ENCODE measurements at regions not wholly inside any gene's neighbourhood (a gene's known extent, or its start where the extent isn't known, plus 50 kb on each side); places are given as distances from the start of the nearest gene placed in this dataset.

GRCh38 chr9:10753474-10753873 is 140.7 kb upstream of the PTPRD start:
- no peak overlapping the region for H2AFZ ChIP-seq (ENCODE audit: insufficient read depth, low read depth, low read length, poor library complexity, severe bottlenecking)
- no peak overlapping the region for H3K27ac ChIP-seq (ENCODE audit: low read length in 2 of 2)
- no peak for TF ChIP-seq CTCF (IDR thresholded peaks at IDR 0.05)
- TF ChIP-seq EZH2 (IDR thresholded peaks at IDR 0.05; ENCODE audit: borderline replicate concordance, insufficient read depth, low read depth, low read length, poor library complexity, severe bottlenecking): no peak
- H3K4me1 ChIP-seq (ENCODE audit: control insufficient read depth in 2 of 2, insufficient read depth in 2 of 2, low read length in 2 of 2): no peaks in the 10 kb centered on the region
- no CpG with 5 or more reads among the region's 2 CpGs for WGBS (ENCODE audit: insufficient coverage)
- H3K9me3 ChIP-seq (ENCODE audit: control extremely low read depth in 1 of 3, control insufficient read depth in 2 of 3, insufficient read depth in 1 of 3, low read length in 2 of 3): no peaks in the 10 kb centered on the region
- CTCF ChIA-PET: no interaction called here
- Mint-ChIP-seq H3K4me1 (no peaks in the 10 kb centered on the region), H3K4me3 (no peak overlapping the region), H3K27me3 (no peaks in the 10 kb centered on the region), H3K27ac (no peak overlapping the region), H3K9me3 (ENCODE audit: insufficient read depth) (peaks cover 6% of the 10 kb centered on the region)
- H3K4me2 ChIP-seq (replicated peaks; ENCODE audit: low read depth, low read length, poor library complexity, severe bottlenecking): no peak overlapping the region
- intact Hi-C loops (cut with micrococcal nuclease): no loop called here
- H4K20me1 ChIP-seq (ENCODE audit: control insufficient read depth, insufficient read depth, low read length, poor library complexity, severe bottlenecking): no peaks in the 10 kb centered on the region
- H3K4me3 ChIP-seq (ENCODE audit: control extremely low read depth in 1 of 5, extremely low read depth in 1 of 5, insufficient read depth in 1 of 5, low read depth in 2 of 5, low read length in 4 of 5): no peak overlapping the region
- H3K79me2 ChIP-seq (ENCODE audit: control insufficient read depth, insufficient read depth, low read length): no peaks in the 10 kb centered on the region
- ATAC-seq (ENCODE audit: low read depth): no peak
- no peak for DNase-seq
- POLR2A ChIA-PET: no interaction called here
- H3K36me3 ChIP-seq (replicated peaks in 1 of 2; ENCODE audit: control extremely low read depth in 1 of 2, control insufficient read depth in 1 of 2, extremely low read depth in 1 of 2, insufficient read depth in 2 of 2, low read length in 1 of 2): no peaks in the 10 kb centered on the region
- H3K9ac ChIP-seq (ENCODE audit: low read length): no peak overlapping the region
- no peaks in the 10 kb centered on the region for H3K27me3 ChIP-seq (replicated peaks in 1 of 4; ENCODE audit: control extremely low read depth in 1 of 4, control insufficient read depth in 3 of 4, insufficient read depth in 4 of 4, low read length in 3 of 4)

- WGBS (ENCODE audit: insufficient coverage): no CpG with 5 or more reads among the region's 3 CpGs
- DNase-seq: no peak
- intact Hi-C loops (cut with micrococcal nuclease): no loop called here
Observed at GRCh38 chr9:10764481-10764880, 151.7 kb upstream of the PTPRD start.

More at GRCh38 chr9:10764481-10764880, 151.7 kb upstream of the PTPRD start:
- H3K4me3 Mint-ChIP-seq: no peak overlapping the region
- H3K4me1 Mint-ChIP-seq: no peaks in the 10 kb centered on the region
- no peak overlapping the region for H3K27ac Mint-ChIP-seq
- Histone ChIP-seq H3K4me1 (ENCODE audit: control insufficient read depth in 2 of 2, insufficient read depth in 2 of 2, low read length in 2 of 2) (no peaks in the 10 kb centered on the region), H2AFZ (ENCODE audit: insufficient read depth, low read depth, low read length, poor library complexity, severe bottlenecking) (no peak overlapping the region), H4K20me1 (ENCODE audit: control insufficient read depth, insufficient read depth, low read length, poor library complexity, severe bottlenecking) (no peaks in the 10 kb centered on the region), H3K9me3 (ENCODE audit: control extremely low read depth in 1 of 3, control insufficient read depth in 2 of 3, insufficient read depth in 1 of 3, low read length in 2 of 3) (peaks cover 0 to 2% (median 0%) of the 10 kb centered on the region in 3 donors), H3K9ac (ENCODE audit: low read length) (no peak overlapping the region), H3K4me3 (ENCODE audit: control extremely low read depth in 1 of 5, extremely low read depth in 1 of 5, insufficient read depth in 1 of 5, low read depth in 2 of 5, low read length in 4 of 5) (no peak overlapping the region), H3K36me3 (replicated peaks in 1 of 2; ENCODE audit: control extremely low read depth in 1 of 2, control insufficient read depth in 1 of 2, extremely low read depth in 1 of 2, insufficient read depth in 2 of 2, low read length in 1 of 2) (no peaks in the 10 kb centered on the region), H3K27me3 (replicated peaks in 1 of 4; ENCODE audit: control extremely low read depth in 1 of 4, control insufficient read depth in 3 of 4, insufficient read depth in 4 of 4, low read length in 3 of 4) (no peaks in the 10 kb centered on the region), H3K4me2 (replicated peaks; ENCODE audit: low read depth, low read length, poor library complexity, severe bottlenecking) (no peak overlapping the region), H3K79me2 (ENCODE audit: control insufficient read depth, insufficient read depth, low read length) (no peaks in the 10 kb centered on the region), H3K27ac (ENCODE audit: low read length in 2 of 2) (no peak overlapping the region)
- TF ChIP-seq EZH2 (IDR thresholded peaks at IDR 0.05; ENCODE audit: borderline replicate concordance, insufficient read depth, low read depth, low read length, poor library complexity, severe bottlenecking) (no peak), CTCF (IDR thresholded peaks at IDR 0.05) (no peak)
- ChIA-PET POLR2A (no interaction called here), CTCF (no interaction called here)
- H3K9me3 Mint-ChIP-seq (ENCODE audit: insufficient read depth): no peaks in the 10 kb centered on the region
- no peak for ATAC-seq (ENCODE audit: low read depth)
- no peaks in the 10 kb centered on the region for H3K27me3 Mint-ChIP-seq

Data from B cell (primary cell).